ENCODE measurements at regions not wholly inside any gene's neighbourhood (a gene's known extent, or its start where the extent isn't known, plus 50 kb on each side); places are given as distances from the start of the nearest gene placed in this dataset.
"Not testable (repeated sequence)": the region's sequence is repeated elsewhere in the genome, so short reads cannot be mapped to it uniquely, and the experiment has no call there.

- not testable (repeated sequence) for H3K27ac ChIP-seq; H3K27me3 ChIP-seq; H3K4me3 ChIP-seq; H3K36me3 ChIP-seq; H3K9me3 ChIP-seq (replicated peaks); H3K4me1 ChIP-seq
- peak; percentile 12 to 56 for DNase-seq
These were observed 56.3 kb upstream of the KRTAP5-11 start for GRCh38 chr11:71638801-71639519.

- H3K4me3 ChIP-seq; H3K27ac ChIP-seq; H3K4me1 ChIP-seq; H3K27me3 ChIP-seq; H3K36me3 ChIP-seq; H3K9me3 ChIP-seq (replicated peaks): not testable (repeated sequence)
- peak in 1 of 2 experiments; percentile 13 for DNase-seq
These were observed 56.8 kb upstream of the KRTAP5-11 start for GRCh38 chr11:71639520-71639849.

- H3K27me3 ChIP-seq; H3K9me3 ChIP-seq (replicated peaks); DNase-seq: not testable (repeated sequence)
These were observed 57.2 kb upstream of the KRTAP5-11 start for GRCh38 chr11:71639916-71640315.

GRCh38 chr11:71647078-71647477 lies 64.4 kb upstream of the KRTAP5-11 start:
- DNase-seq; H3K4me3 ChIP-seq; H3K9me3 ChIP-seq (replicated peaks); H3K4me1 ChIP-seq; H3K27me3 ChIP-seq; H3K27ac ChIP-seq; H3K36me3 ChIP-seq: not testable (repeated sequence)

More at GRCh38 chr11:71639916-71640315, 57.2 kb upstream of the KRTAP5-11 start:
- not testable (repeated sequence) for H3K36me3 ChIP-seq, H3K4me3 ChIP-seq, H3K4me1 ChIP-seq, H3K27ac ChIP-seq

- H3K9me3 ChIP-seq (replicated peaks); H3K4me3 ChIP-seq; H3K27me3 ChIP-seq; H3K4me1 ChIP-seq; H3K27ac ChIP-seq; DNase-seq; H3K36me3 ChIP-seq: not testable (repeated sequence)
These were observed 70.3 kb upstream of the KRTAP5-11 start for GRCh38 chr11:71652998-71653397.

GRCh38 chr11:71654423-71654822 lies 71.7 kb upstream of the KRTAP5-11 start:
- DNase-seq = not testable (repeated sequence)

GRCh38 chr11:71655041-71655440 lies 72.4 kb upstream of the KRTAP5-11 start:
- DNase-seq; H3K36me3 ChIP-seq; H3K27ac ChIP-seq; H3K27me3 ChIP-seq; H3K4me3 ChIP-seq; H3K4me1 ChIP-seq; H3K9me3 ChIP-seq (replicated peaks): not testable (repeated sequence)

More at GRCh38 chr11:71654423-71654822, 71.7 kb upstream of the KRTAP5-11 start:
- H3K9me3 ChIP-seq (replicated peaks); H3K27me3 ChIP-seq; H3K4me3 ChIP-seq; H3K36me3 ChIP-seq; H3K27ac ChIP-seq; H3K4me1 ChIP-seq: not testable (repeated sequence)

GRCh38 chr11:71656513-71656912 lies 73.8 kb upstream of the KRTAP5-11 start:
- H3K4me3 ChIP-seq = not testable (repeated sequence)

GRCh38 chr11:71664941-71665340 lies 82.3 kb upstream of the KRTAP5-11 start:
- DNase-seq; H3K9me3 ChIP-seq (replicated peaks); H3K27ac ChIP-seq; H3K27me3 ChIP-seq; H3K4me1 ChIP-seq; H3K4me3 ChIP-seq; H3K36me3 ChIP-seq: not testable (repeated sequence)

More at GRCh38 chr11:71656513-71656912, 73.8 kb upstream of the KRTAP5-11 start:
- not testable (repeated sequence) for H3K27me3 ChIP-seq; H3K4me1 ChIP-seq; DNase-seq; H3K27ac ChIP-seq; H3K36me3 ChIP-seq; H3K9me3 ChIP-seq (replicated peaks)

- not testable (repeated sequence) for H3K9me3 ChIP-seq (replicated peaks); H3K27me3 ChIP-seq; H3K4me1 ChIP-seq; H3K27ac ChIP-seq; DNase-seq; H3K4me3 ChIP-seq; H3K36me3 ChIP-seq
These were observed 115.4 kb upstream of the KRTAP5-11 start for GRCh38 chr11:71698110-71698509.

- H3K4me3 ChIP-seq; H3K36me3 ChIP-seq; H3K27me3 ChIP-seq; H3K9me3 ChIP-seq (replicated peaks); H3K4me1 ChIP-seq; H3K27ac ChIP-seq: not testable (repeated sequence)
- DNase-seq = peak in 1 of 2 experiments; percentile 1
These were observed 116.3 kb upstream of the KRTAP5-11 start for GRCh38 chr11:71698961-71699360.

GRCh38 chr11:71701435-71702291 lies 119.0 kb upstream of the KRTAP5-11 start:
- not testable (repeated sequence) for H3K27ac ChIP-seq; H3K27me3 ChIP-seq; H3K4me3 ChIP-seq; H3K9me3 ChIP-seq (replicated peaks); DNase-seq; H3K4me1 ChIP-seq; H3K36me3 ChIP-seq

- not testable (repeated sequence) for DNase-seq; H3K27me3 ChIP-seq; H3K4me1 ChIP-seq; H3K9me3 ChIP-seq (replicated peaks); H3K36me3 ChIP-seq; H3K27ac ChIP-seq; H3K4me3 ChIP-seq
These were observed 122.5 kb upstream of the KRTAP5-11 start for GRCh38 chr11:71705086-71705737.

- not testable (repeated sequence) for H3K27ac ChIP-seq; H3K4me3 ChIP-seq; H3K27me3 ChIP-seq; H3K4me1 ChIP-seq; H3K9me3 ChIP-seq (replicated peaks); DNase-seq; H3K36me3 ChIP-seq
These were observed 123.2 kb upstream of the KRTAP5-11 start for GRCh38 chr11:71705738-71706432.

- H3K36me3 ChIP-seq; H3K9me3 ChIP-seq (replicated peaks); H3K4me1 ChIP-seq; H3K27me3 ChIP-seq; DNase-seq; H3K4me3 ChIP-seq; H3K27ac ChIP-seq: not testable (repeated sequence)
These were observed 124.4 kb upstream of the KRTAP5-11 start for GRCh38 chr11:71707083-71707482.

All from SJCRH30 (cell line).